HCT116 (cell line): ENCODE measurements at regions not wholly inside any gene's neighbourhood (a gene's known extent, or its start where the extent isn't known, plus 50 kb on each side); places are given as distances from the start of the nearest gene placed in this dataset.
"Not testable (repeated sequence)": the region's sequence is repeated elsewhere in the genome, so short reads cannot be mapped to it uniquely, and the experiment has no call there.

Experiments
- ATAC-seq: fragments of 200-7000 bp; cut with Tn5 transposase; 2 replicates; pipeline ENCODE4 v1.9.1; 2020; ENCODE audit warnings: mild to moderate bottlenecking, moderate library complexity
- BruUV-seq: library from RNA; stranded (reverse); fragments of 400-500 nt; replicated peaks from 2 replicates; lab custom pipeline; 2021; lab: Mats Ljungman, UMichigan
- CTCF ChIA-PET: fragments of 300-600 bp; sonication (Branson Sonifier 250); formaldehyde crosslinking; loops from one replicate; lab custom pipeline; 2021; ENCODE audit warnings: antibody characterized with exemption; lab: Charles Lee
- POLR2A ChIA-PET: fragments of 300-600, 350-600 bp; sonication (Branson Sonifier 250); formaldehyde crosslinking; loops from one replicate; lab custom pipeline; 2021; ENCODE audit warnings: antibody characterized with exemption; lab: Charles Lee
- RAD21 ChIA-PET, 2 experiments: fragments of 300-600 bp; sonication (Branson Sonifier 250); formaldehyde crosslinking; loops; one replicate each; lab custom pipeline; 2023; ENCODE audit warnings: low total read pairs in 2 of 2; ENCODE audit not compliant: uncharacterized antibody in 2 of 2, unreplicated experiment in 2 of 2, low non-redundant PET in 1 of 2; lab: Charles Lee
- DNase-seq: peaks from one replicate; pipeline ENCODE4 v3.0.0-alpha.2; 2010; ENCODE audit warnings: low read depth, low spot score
- H2AFZ ChIP-seq: fragments of 200-600 bp; shearing (Covaris generic), sonication (generic); 2 replicates; pipeline ENCODE4 v1.6.1; 2017; ENCODE audit warnings: low read depth, mixed run types, mixed read lengths, antibody characterized with exemption, low read length; ENCODE audit not compliant: poor library complexity, severe bottlenecking
- H3K27ac ChIP-seq: 2 replicates; pipeline ENCODE4 v1.5.1; 2012; ENCODE audit warnings: low read depth, low read length
- H3K27me3 ChIP-seq: fragments of 200-600 bp; sonication (generic); 2 replicates; pipeline ENCODE4 v1.6.1; 2016; ENCODE audit warnings: mixed run types, low read length, mixed read lengths; ENCODE audit not compliant: insufficient read depth
- H3K36me3 ChIP-seq, 2 experiments: fragments of 200-500 bp in 1 of 2; fragments of 200-600 bp in 1 of 2; sonication (Bioruptor generic) in 1 of 2; sonication (generic) in 1 of 2; 2 replicates each; pipeline versions ENCODE4 v1.5.1 to v1.6.1; 2014 to 2016; ENCODE audit warnings: low read length in 2 of 2, inconsistent platforms in 1 of 2, mixed read lengths in 1 of 2, mixed run types in 1 of 2; ENCODE audit not compliant: insufficient read depth in 2 of 2, control insufficient read depth in 1 of 2
- H3K4me1 ChIP-seq, 2 experiments: fragments of 200-600 bp in 1 of 2; sonication (generic) in 1 of 2; 2 replicates each; pipeline versions ENCODE4 v1.5.1 to v1.6.1; 2012 to 2017; ENCODE audit warnings: low read length in 2 of 2, inconsistent platforms in 1 of 2, mild to moderate bottlenecking in 1 of 2, mixed read lengths in 1 of 2, mixed run types in 1 of 2, moderate library complexity in 1 of 2; ENCODE audit not compliant: insufficient read depth in 2 of 2, control insufficient read depth in 1 of 2
- H3K4me2 ChIP-seq: fragments of 200-600 bp; sonication (generic); 2 replicates; pipeline ENCODE4 v1.6.1; 2017; ENCODE audit warnings: mixed run types, low read length, mixed read lengths
- H3K4me3 ChIP-seq, 2 experiments: fragments of 200-600 bp in 1 of 2; sonication (generic) in 1 of 2; replicated peaks in 1 of 2; 2 replicates each; pipeline ENCODE4 v1.5.1; 2011 to 2016; ENCODE audit warnings: low read length in 2 of 2, control low read depth in 1 of 2, low read depth in 1 of 2, mild to moderate bottlenecking in 1 of 2, mixed read lengths in 1 of 2, mixed run types in 1 of 2
- H3K79me2 ChIP-seq: fragments of 200-600 bp; sonication (generic); 2 replicates; pipeline ENCODE4 v1.6.1; 2017; ENCODE audit warnings: mild to moderate bottlenecking, mixed run types, low read length, moderate library complexity, mixed read lengths; ENCODE audit not compliant: insufficient read depth
- H3K9ac ChIP-seq: fragments of 200-600 bp; sonication (generic); 2 replicates; pipeline ENCODE4 v1.6.1; 2016; ENCODE audit warnings: low read length, mixed read lengths
- H3K9me2 ChIP-seq: fragments of 200-600 bp; sonication (generic), shearing (Covaris generic); 2 replicates; pipeline ENCODE4 v1.6.1; 2017; ENCODE audit warnings: mixed run types, mild to moderate bottlenecking, moderate library complexity; ENCODE audit not compliant: insufficient read depth
- H3K9me3 ChIP-seq, 2 experiments: fragments of 200-500 bp in 1 of 2; fragments of 200-600 bp in 1 of 2; sonication (Bioruptor generic) in 1 of 2; sonication (generic) in 1 of 2; 2 replicates each; pipeline ENCODE4 v1.6.1; 2014 to 2017; ENCODE audit warnings: low read length in 2 of 2, mixed read lengths in 2 of 2, inconsistent platforms in 1 of 2, low read depth in 1 of 2, mild to moderate bottlenecking in 1 of 2, mixed run types in 1 of 2, moderate library complexity in 1 of 2; ENCODE audit not compliant: control insufficient read depth in 1 of 2, insufficient read depth in 1 of 2
- H4K20me1 ChIP-seq: fragments of 200-600 bp; sonication (generic), shearing (Covaris generic); 2 replicates; pipeline ENCODE4 v1.6.1; 2017; ENCODE audit warnings: mixed run types, mild to moderate bottlenecking, moderate library complexity; ENCODE audit not compliant: insufficient read depth
- intact Hi-C: fragments of 100-400 bp; cut with micrococcal nuclease; formaldehyde crosslinking; loops from 2 replicates; pipeline ENCODE4 v1.10.0; 2022

- intact Hi-C loops, H3K9me2 ChIP-seq, DNase-seq, H3K4me1 ChIP-seq, CTCF ChIA-PET, H3K4me2 ChIP-seq, H3K27ac ChIP-seq, ATAC-seq, H4K20me1 ChIP-seq, H3K9me3 ChIP-seq, H3K27me3 ChIP-seq, RAD21 ChIA-PET, H3K79me2 ChIP-seq, H2AFZ ChIP-seq, BruUV-seq, H3K36me3 ChIP-seq, H3K4me3 ChIP-seq, POLR2A ChIA-PET, H3K9ac ChIP-seq: not testable (repeated sequence)
These were observed 82.3 kb upstream of the C1QTNF3 start for GRCh38 chr5:34125354-34125753.

- H3K79me2 ChIP-seq, CTCF ChIA-PET, RAD21 ChIA-PET, H3K9me3 ChIP-seq, H3K27ac ChIP-seq, H3K36me3 ChIP-seq, H3K27me3 ChIP-seq, H3K4me3 ChIP-seq, ATAC-seq, H3K4me1 ChIP-seq, intact Hi-C loops, H2AFZ ChIP-seq, H3K9me2 ChIP-seq, H3K9ac ChIP-seq, POLR2A ChIA-PET, H3K4me2 ChIP-seq, DNase-seq, H4K20me1 ChIP-seq, BruUV-seq: not testable (repeated sequence)
These were observed 83.7 kb upstream of the C1QTNF3 start for GRCh38 chr5:34126741-34127140.

- H3K9me3 ChIP-seq, intact Hi-C loops, BruUV-seq, H3K9ac ChIP-seq, H3K9me2 ChIP-seq, H4K20me1 ChIP-seq, H3K4me1 ChIP-seq, H3K36me3 ChIP-seq, CTCF ChIA-PET, H3K79me2 ChIP-seq, H3K4me3 ChIP-seq, DNase-seq, H3K27ac ChIP-seq, H2AFZ ChIP-seq, RAD21 ChIA-PET, POLR2A ChIA-PET, ATAC-seq, H3K4me2 ChIP-seq, H3K27me3 ChIP-seq: not testable (repeated sequence)
These were observed 84.8 kb upstream of the C1QTNF3 start for GRCh38 chr5:34127818-34128217.

GRCh38 chr5:34128890-34129289 lies 85.9 kb upstream of the C1QTNF3 start:
- ATAC-seq, H3K4me3 ChIP-seq, H3K36me3 ChIP-seq, H3K27ac ChIP-seq, H3K79me2 ChIP-seq, intact Hi-C loops, BruUV-seq, H4K20me1 ChIP-seq, POLR2A ChIA-PET, CTCF ChIA-PET, RAD21 ChIA-PET, H3K9ac ChIP-seq, H3K27me3 ChIP-seq, DNase-seq, H3K4me1 ChIP-seq, H3K9me2 ChIP-seq, H3K9me3 ChIP-seq, H2AFZ ChIP-seq, H3K4me2 ChIP-seq: not testable (repeated sequence)

DNA sequence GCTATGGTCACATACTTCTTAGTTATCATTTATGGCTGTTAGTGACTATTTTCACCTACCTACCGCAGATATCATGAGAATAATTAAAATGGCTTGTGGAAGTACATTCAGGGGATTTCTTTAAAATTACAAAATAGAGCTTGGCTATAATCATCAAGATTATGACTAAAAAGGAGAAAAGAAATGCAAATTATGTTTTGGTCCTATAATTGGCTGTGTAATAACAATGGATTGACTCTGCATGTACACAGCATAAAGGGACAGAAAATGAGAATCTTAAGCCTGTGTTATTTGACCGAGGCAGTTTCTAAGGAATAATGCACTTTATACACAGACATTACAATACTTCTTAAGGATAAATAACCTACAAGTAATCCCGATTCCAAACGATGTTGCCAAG lies 112.0 kb upstream of the C1QTNF3 start:
- H3K9ac ChIP-seq, H3K4me2 ChIP-seq, DNase-seq, H4K20me1 ChIP-seq, H3K9me3 ChIP-seq, H3K36me3 ChIP-seq, BruUV-seq, H3K4me3 ChIP-seq, H3K9me2 ChIP-seq, intact Hi-C loops, H3K27me3 ChIP-seq, H3K4me1 ChIP-seq, POLR2A ChIA-PET, H3K27ac ChIP-seq, RAD21 ChIA-PET, ATAC-seq, H2AFZ ChIP-seq, H3K79me2 ChIP-seq, CTCF ChIA-PET: not testable (repeated sequence)
